Endodermal cell (in vitro differentiated cells): ENCODE measurements at regions not wholly inside any gene's neighbourhood (a gene's known extent, or its start where the extent isn't known, plus 50 kb on each side); places are given as distances from the start of the nearest gene placed in this dataset.
A peak's percentile ranks its signal among the peaks of the same experiment; 100 is the strongest.

Experiments used
- DNase-seq: peaks from one replicate; pipeline ENCODE4 v3.0.0-alpha.2; 2017
- H3K27ac ChIP-seq: 2 replicates; pipeline ENCODE4 v1.5.1; 2013; ENCODE audit warnings: mild to moderate bottlenecking, low read depth, low read length, moderate library complexity
- H3K27me3 ChIP-seq: 2 replicates; pipeline ENCODE4 v1.6.1; 2013; ENCODE audit warnings: mild to moderate bottlenecking, low read length, moderate library complexity; ENCODE audit not compliant: insufficient read depth, control insufficient read depth, poor library complexity, severe bottlenecking
- H3K36me3 ChIP-seq: 2 replicates; pipeline ENCODE4 v1.7.0; 2013; ENCODE audit warnings: mild to moderate bottlenecking, low read length, moderate library complexity; ENCODE audit not compliant: control insufficient read depth, insufficient read depth
- H3K4me1 ChIP-seq: one replicate; pipeline ENCODE4 v1.7.0; 2013; ENCODE audit warnings: low read length; ENCODE audit not compliant: control insufficient read depth, insufficient read depth
- H3K4me3 ChIP-seq: 2 replicates; pipeline ENCODE4 v1.5.1; 2013; ENCODE audit warnings: mild to moderate bottlenecking, low read length, moderate library complexity
- H3K9ac ChIP-seq: 2 replicates; pipeline ENCODE4 v1.6.1; 2013; ENCODE audit warnings: mild to moderate bottlenecking, low read length, moderate library complexity; ENCODE audit not compliant: poor library complexity, severe bottlenecking; ENCODE audit errors: extremely low read depth
- H3K9me3 ChIP-seq: 2 replicates; pipeline ENCODE4 v1.6.1; 2013; ENCODE audit warnings: mild to moderate bottlenecking, low read length, moderate library complexity; ENCODE audit not compliant: control insufficient read depth
- H3K27ac Mint-ChIP-seq: 2 replicates; pipeline ENCODE4 v1.8.0; 2020; ENCODE audit warnings: mixed read lengths
- H3K27me3 Mint-ChIP-seq: 2 replicates; pipeline ENCODE4 v1.8.0; 2021; ENCODE audit warnings: mild to moderate bottlenecking, mixed read lengths; ENCODE audit not compliant: insufficient read depth
- H3K36me3 Mint-ChIP-seq: 2 replicates; pipeline ENCODE4 v1.8.0; 2020; ENCODE audit warnings: low read depth, mixed read lengths
- H3K4me1 Mint-ChIP-seq: 2 replicates; pipeline ENCODE4 v1.8.0; 2020; ENCODE audit warnings: mixed read lengths
- H3K4me3 Mint-ChIP-seq: 2 replicates; pipeline ENCODE4 v1.8.0; 2020; ENCODE audit warnings: mild to moderate bottlenecking, moderate library complexity, mixed read lengths
- H3K9me3 Mint-ChIP-seq: 2 replicates; pipeline ENCODE4 v1.8.0; 2020; ENCODE audit warnings: mild to moderate bottlenecking, mixed read lengths
- WGBS, 2 experiments: methylation state at CpG; one replicate each; pipeline versions ENCODE4 v1.1.5 to v1.1.7; 2013; ENCODE audit warnings: missing lambda C conversion rate in 2 of 2, mixed read lengths in 1 of 2; ENCODE audit not compliant: insufficient coverage in 1 of 2, insufficient read length in 1 of 2; 5-methylcytosine and 5-hydroxymethylcytosine counted together
- TF ChIP-seq, protein P1 (sequence below): fragments of 200-600 bp; sonication (generic); conservative IDR thresholded peaks from 2 replicates; pipeline ENCODE4 v1.5.0; 2021; ENCODE audit warnings: antibody characterized with exemption, mild to moderate bottlenecking

- peaks cover 11% of the 10 kb centered on the region for H3K4me1 ChIP-seq
- Mint-ChIP-seq H3K27me3 (peaks cover 11% of the 10 kb centered on the region), H3K4me1 (peaks cover 24% of the 10 kb centered on the region), H3K4me3 (no peak overlapping the region), H3K27ac (no peak overlapping the region), H3K36me3 (no peaks in the 10 kb centered on the region), H3K9me3 (peaks cover 6% of the 10 kb centered on the region)
- H3K27ac ChIP-seq, result no peak overlapping the region
- no peaks in the 10 kb centered on the region for H3K27me3 ChIP-seq
- no peak overlapping the region for H3K4me3 ChIP-seq
- peak; percentile 38 for DNase-seq
- no peaks in the 10 kb centered on the region for H3K36me3 ChIP-seq
- TF ChIP-seq, protein P1, sequence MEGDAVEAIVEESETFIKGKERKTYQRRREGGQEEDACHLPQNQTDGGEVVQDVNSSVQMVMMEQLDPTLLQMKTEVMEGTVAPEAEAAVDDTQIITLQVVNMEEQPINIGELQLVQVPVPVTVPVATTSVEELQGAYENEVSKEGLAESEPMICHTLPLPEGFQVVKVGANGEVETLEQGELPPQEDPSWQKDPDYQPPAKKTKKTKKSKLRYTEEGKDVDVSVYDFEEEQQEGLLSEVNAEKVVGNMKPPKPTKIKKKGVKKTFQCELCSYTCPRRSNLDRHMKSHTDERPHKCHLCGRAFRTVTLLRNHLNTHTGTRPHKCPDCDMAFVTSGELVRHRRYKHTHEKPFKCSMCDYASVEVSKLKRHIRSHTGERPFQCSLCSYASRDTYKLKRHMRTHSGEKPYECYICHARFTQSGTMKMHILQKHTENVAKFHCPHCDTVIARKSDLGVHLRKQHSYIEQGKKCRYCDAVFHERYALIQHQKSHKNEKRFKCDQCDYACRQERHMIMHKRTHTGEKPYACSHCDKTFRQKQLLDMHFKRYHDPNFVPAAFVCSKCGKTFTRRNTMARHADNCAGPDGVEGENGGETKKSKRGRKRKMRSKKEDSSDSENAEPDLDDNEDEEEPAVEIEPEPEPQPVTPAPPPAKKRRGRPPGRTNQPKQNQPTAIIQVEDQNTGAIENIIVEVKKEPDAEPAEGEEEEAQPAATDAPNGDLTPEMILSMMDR, result no peak
- no peak overlapping the region for H3K9ac ChIP-seq
- 97 to 100% methylated on average over 3 to 5 of the region's 9 CpGs for WGBS, 2 experiments
- H3K9me3 ChIP-seq, result peaks cover 5% of the 10 kb centered on the region
Observed at GRCh38 chr14:101078892-101079221, 175.3 kb upstream of the RTL1 start.

- Mint-ChIP-seq H3K9me3 (peaks cover 6% of the 10 kb centered on the region), H3K4me3 (no peak overlapping the region), H3K4me1 (peaks cover 20% of the 10 kb centered on the region), H3K27me3 (peaks cover 9% of the 10 kb centered on the region), H3K36me3 (no peaks in the 10 kb centered on the region), H3K27ac (no peak overlapping the region)
- TF ChIP-seq, protein P1, result no peak
- H3K9ac ChIP-seq, result no peak overlapping the region
- 97 to 100% methylated on average over 1 to 2 of the region's 2 CpGs for WGBS, 2 experiments
- no peak overlapping the region for H3K4me3 ChIP-seq
- H3K27ac ChIP-seq, result no peak overlapping the region
- no peak for DNase-seq
- peaks cover 5% of the 10 kb centered on the region for H3K9me3 ChIP-seq
- H3K4me1 ChIP-seq, result peaks cover 10% of the 10 kb centered on the region
- H3K36me3 ChIP-seq, result no peaks in the 10 kb centered on the region
- no peaks in the 10 kb centered on the region for H3K27me3 ChIP-seq
Observed at GRCh38 chr14:101080922-101081593, 177.5 kb upstream of the RTL1 start.

DNA sequence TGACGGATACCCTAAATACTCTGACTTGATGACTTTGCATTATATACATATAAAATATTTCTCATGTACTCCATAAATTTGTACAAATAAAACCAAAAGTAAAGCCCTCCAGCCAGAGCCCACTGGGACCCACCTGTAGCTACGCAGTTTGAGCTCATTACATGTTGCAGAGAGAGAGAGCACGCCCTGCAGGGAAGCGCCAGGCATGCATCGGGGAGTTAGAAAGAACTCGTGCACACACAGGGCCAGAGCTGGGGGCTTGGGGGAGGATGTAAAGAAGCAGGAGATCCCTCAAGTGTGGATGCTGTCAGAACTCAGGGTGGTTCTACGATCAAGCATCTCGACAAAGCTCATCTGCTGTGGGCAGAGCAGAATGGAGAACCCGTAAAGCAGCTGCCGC, 178.5 kb upstream of the RTL1 start:
- peak; percentile 50 for DNase-seq
- peaks cover 6% of the 10 kb centered on the region for H3K9me3 Mint-ChIP-seq
- Histone ChIP-seq H3K9me3 (peaks cover 5% of the 10 kb centered on the region), H3K36me3 (no peaks in the 10 kb centered on the region), H3K9ac (no peak overlapping the region), H3K27me3 (no peaks in the 10 kb centered on the region), H3K27ac (no peak overlapping the region), H3K4me3 (no peak overlapping the region), H3K4me1 (peaks cover 4% of the 10 kb centered on the region)
- no peaks in the 10 kb centered on the region for H3K36me3 Mint-ChIP-seq
- 74 to 81% methylated on average over 9 of the region's 10 CpGs for WGBS, 2 experiments
- H3K27ac Mint-ChIP-seq, result no peak overlapping the region
- no peak overlapping the region for H3K4me3 Mint-ChIP-seq
- peaks cover 15% of the 10 kb centered on the region for H3K4me1 Mint-ChIP-seq
- H3K27me3 Mint-ChIP-seq, result peaks cover 7% of the 10 kb centered on the region
- TF ChIP-seq, protein P1, result peak; percentile 39
